Loucy (cell line): ENCODE measurements at regions not wholly inside any gene's neighbourhood (a gene's known extent, or its start where the extent isn't known, plus 50 kb on each side); places are given as distances from the start of the nearest gene placed in this dataset.

ENCODE experiments used
- EZH2phosphoT487 ChIP-seq: fragments of 200-600 bp; IDR thresholded peaks from 2 replicates; pipeline ENCODE4 v1.6.1; 2018; ENCODE audit warnings: antibody characterized with exemption, mild to moderate bottlenecking, moderate library complexity, borderline replicate concordance
- TF ChIP-seq, protein P1 (sequence below): fragments of 200-600 bp; sonication (generic); conservative IDR thresholded peaks from 2 replicates; pipeline ENCODE4 v1.5.1; 2014; ENCODE audit warnings: mild to moderate bottlenecking, antibody characterized with exemption, low read length

DNA sequence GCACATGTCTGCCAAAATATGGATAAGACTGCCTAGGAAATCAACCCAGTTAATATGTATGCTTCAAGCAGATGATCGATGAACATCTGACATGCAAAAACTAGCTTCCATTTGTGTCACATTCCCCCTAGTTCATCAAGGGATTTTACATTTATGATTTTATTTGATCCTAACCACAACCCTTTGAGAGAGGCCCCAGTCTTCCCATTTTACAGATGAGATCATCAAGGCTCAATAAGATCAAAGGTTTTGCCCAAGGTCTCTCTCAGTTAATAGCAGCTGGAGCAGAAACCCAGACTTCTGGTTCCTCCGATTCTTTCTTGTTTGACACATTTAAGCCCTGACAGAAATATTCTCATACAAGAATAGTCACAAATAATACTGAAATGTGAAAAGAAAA lies 107.7 kb upstream of the PPP2R5A start:
- TF ChIP-seq, protein P1, sequence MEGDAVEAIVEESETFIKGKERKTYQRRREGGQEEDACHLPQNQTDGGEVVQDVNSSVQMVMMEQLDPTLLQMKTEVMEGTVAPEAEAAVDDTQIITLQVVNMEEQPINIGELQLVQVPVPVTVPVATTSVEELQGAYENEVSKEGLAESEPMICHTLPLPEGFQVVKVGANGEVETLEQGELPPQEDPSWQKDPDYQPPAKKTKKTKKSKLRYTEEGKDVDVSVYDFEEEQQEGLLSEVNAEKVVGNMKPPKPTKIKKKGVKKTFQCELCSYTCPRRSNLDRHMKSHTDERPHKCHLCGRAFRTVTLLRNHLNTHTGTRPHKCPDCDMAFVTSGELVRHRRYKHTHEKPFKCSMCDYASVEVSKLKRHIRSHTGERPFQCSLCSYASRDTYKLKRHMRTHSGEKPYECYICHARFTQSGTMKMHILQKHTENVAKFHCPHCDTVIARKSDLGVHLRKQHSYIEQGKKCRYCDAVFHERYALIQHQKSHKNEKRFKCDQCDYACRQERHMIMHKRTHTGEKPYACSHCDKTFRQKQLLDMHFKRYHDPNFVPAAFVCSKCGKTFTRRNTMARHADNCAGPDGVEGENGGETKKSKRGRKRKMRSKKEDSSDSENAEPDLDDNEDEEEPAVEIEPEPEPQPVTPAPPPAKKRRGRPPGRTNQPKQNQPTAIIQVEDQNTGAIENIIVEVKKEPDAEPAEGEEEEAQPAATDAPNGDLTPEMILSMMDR = no peak
- TF ChIP-seq EZH2phosphoT487 = no peak
